Activated effector memory CD4-positive, alpha-beta T cell treated with anti-CD3 and anti-CD28 coated beads, Interleukin-2, amount 50 U/mL, for 16 hours (primary cell): ENCODE measurements at regions not wholly inside any gene's neighbourhood (a gene's known extent, or its start where the extent isn't known, plus 50 kb on each side); places are given as distances from the start of the nearest gene placed in this dataset.

ENCODE experiments used
- DNase-seq: peaks from one replicate; pipeline ENCODE4 v3.0.0-alpha.2; 2020

DNA sequence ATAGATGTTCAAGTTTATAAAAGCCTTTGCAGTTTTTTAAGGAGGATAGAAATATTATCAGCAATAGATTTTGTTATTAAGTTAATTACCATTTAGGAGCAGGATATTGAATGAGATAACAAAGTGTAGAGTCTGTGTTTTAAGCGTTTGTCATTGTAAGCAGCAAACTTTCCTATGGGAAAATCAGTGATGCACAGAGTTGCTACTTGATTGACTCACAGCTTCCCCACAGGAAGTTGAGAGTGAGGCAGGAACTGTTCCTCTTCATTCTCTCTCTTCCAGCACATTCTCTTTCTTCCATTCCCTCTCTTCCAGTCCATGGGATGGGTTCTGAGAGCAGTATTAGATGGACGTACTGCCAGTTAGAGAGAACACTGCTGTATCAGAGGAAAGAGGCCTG is 867.7 kb upstream of the AGA start:
- no peak for DNase-seq

DNA sequence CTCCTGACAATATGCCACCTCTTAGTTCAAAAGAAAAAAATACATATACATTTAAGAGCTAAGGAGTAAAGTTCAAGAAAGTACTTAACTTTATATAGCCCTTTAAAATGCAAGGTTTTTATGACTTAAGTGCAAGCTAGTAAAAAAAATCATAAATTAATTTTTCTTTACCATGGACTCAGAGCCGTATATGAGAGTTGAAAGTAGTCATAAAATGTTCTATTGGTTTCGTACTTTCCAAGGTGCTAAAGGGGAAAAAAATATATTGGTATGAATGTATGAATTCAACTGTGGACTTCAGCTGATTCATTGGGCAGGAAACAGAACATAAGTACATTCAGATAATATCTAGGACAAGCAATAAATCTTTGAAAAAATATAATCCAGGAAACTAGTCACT is 869.8 kb upstream of the AGA start:
- no peak for DNase-seq

DNA sequence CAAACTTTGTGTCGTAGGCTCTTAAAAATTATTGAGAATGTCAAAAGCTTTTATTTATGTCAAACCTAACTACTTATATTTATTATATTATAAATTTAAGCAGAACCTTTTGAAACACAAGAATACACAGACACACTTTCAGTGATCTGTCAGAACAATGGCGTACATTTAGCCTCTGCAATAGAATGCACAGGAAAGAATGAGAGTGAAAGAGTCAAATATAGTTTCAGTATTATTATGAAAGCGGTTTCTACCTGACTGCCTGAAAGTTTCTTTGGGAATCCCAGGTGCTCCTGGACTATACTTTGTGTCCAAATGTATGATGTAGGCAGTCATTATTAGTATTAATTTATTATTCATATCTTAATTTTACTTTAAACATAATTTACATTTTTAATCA is 872.0 kb upstream of the AGA start:
- no peak for DNase-seq

DNA sequence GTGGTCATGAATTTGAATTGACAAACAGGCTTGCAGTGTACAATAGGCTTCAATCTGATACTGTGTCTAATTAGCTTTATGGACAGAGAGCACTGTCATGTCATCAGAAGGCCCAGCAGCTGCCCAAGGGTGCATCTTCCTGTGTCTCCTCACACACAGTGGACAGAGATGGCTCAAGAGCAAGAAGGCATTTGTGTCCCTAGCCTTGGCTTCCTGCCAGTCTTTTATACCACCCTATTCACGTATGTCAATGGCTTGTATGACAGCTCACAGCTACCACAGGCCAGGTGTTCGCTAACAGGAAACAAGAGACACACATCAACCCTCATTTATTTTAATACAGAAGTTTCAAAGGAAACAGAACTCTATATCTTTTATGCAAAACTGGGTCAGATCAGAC is 874.0 kb upstream of the AGA start:
- DNase-seq = no peak

DNA sequence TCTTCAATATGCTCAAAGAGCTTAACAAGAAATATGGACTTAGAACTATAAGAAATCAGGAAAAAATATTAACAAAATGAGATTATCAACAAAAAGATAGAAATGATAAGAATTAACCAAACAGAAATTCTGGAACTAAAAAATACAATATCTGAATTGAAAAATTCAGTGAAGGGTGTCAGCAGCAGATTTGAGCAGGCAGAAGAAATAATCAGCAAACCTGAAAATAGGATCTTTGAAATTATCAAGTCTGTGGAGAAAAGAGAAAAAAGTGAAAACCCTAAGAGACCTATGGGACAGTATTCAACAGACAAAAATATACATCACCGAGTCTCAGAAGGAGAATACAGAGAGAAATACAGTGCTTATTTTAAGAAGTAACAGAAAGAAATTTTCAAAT is 877.8 kb upstream of the AGA start:
- no peak for DNase-seq

DNA sequence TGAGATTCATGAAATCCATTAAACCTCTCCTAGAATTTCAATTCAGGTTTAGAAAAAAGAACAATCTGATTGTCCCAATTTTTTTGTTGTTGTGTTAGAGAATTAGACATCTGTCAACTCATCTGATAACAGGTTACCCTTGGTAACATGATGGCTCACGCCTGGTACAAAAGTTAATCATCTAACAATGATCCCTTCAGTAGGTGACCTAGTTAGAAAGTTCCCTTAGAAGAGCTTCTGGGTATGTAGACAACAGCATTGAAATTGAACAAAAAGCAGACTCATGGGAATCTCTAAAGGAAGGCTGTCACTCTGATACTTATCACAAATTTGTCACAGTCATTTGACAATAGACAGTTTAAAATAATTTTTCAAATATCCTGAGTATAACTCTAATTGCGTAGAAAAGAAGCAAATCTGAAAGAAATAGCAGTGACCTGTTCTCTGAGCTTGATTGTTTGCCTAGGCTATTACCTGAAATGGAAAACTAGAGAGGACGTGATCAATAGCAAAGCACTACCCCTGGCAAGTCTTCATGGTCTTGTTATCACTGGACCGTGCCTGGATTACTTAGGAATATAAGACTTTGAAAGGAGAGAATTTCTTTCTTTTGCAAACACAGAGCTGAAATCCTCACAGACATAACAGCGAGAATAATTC is 880.4 kb upstream of the AGA start:
- DNase-seq = no peak

DNA sequence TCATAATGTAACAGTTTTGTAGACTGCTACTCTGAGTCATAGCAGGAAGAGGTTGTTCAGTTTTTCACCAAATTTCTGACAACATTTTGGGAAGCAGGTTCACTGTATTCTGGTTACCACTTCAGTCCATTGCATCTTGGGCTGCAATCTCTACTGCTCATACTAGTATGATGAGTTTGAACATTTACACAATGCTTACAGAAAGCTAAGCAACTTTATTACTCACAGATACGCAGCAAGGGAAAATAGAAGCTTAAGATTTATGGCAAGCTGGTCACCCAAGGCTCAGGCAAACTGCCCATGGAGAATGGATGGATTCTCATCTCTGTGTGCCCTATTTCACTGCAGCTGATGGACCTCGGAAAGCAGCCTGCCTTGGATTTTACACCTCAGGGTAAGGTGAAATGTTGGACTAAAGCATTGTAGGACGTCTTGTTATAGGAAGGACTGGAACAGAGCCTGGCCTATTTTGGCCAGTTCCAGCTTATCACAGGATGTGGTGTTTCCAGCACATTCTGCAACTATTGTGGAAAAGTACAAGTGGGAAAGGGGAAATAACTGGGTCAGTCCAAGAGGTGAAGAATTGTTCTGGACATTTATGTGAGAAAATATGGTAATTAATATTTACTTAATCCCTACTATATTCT is 887.1 kb upstream of the AGA start:
- DNase-seq = no peak

DNA sequence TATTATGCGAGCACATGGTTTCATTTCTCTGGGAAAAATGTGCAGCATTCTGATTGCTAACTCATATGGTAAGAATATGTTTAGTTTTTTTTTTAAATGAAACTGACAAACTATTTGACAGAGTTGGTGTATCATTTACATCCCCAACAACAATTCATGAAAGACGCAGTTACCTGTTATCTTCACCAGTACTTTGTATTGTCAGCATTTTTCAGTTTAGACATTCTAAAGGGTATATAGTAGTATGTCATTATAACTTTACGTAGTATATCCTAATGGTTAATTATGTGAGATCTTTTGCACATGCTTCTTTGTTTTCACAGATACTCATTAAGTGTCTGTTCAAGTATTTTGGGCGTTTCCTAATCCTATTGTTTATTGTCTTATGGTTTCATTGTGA is 891.1 kb upstream of the AGA start:
- DNase-seq = no peak

DNA sequence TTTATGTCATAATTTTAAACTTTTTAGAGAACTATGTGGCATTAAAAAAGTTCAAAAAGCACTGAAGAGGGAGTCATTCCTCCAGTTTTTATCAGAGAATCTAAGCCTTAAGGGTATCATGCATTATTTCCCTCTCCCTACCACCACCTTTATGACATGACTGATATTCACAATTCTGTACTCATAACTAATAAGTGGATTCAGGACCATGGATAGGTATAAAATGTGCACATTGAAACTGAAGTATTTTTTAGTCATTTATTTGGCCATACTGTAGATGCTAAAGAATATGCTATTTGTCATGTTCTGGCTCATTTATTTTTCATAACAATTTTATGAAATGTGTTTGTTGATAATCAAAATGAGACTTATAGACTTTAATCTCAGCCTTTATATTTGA is 897.5 kb upstream of the AGA start:
- DNase-seq = no peak

DNA sequence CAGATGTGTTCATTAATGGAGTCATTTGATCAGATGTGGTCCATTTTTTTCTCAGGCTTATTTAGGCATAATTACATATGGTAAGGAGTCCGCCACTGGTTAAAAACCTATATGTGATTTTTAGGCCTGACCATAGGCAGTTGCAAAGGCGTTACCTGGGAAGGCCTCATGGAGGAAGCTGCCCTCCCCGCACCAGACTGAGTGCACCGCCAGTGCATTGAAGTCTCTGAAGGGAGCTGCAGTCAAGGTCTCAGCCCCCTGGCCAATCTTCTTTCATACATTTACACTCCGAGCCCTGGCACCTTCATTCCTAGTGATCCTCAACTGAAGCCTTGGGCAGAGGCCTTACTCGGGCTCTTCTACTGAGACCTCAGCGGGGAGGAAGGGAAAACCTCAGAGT is 898.2 kb upstream of the AGA start:
- DNase-seq = no peak

DNA sequence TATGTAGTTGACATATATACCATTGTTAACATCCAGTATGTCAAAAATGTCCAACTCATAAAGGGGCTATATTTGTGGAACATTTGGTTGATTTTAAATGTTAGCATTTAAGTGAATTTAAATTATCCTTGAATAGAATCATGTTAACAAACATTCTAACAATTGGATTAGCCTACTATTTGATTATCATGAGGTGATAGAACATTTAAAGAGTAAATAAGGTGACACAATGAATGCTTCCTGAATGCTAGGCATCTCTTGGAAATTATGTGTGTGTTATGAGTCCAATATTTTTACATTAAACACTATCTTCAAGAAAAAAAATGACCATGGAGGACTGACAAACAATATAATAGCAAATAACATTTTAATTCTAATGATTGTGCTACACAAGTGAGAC is 901.9 kb upstream of the AGA start:
- no peak for DNase-seq

DNA sequence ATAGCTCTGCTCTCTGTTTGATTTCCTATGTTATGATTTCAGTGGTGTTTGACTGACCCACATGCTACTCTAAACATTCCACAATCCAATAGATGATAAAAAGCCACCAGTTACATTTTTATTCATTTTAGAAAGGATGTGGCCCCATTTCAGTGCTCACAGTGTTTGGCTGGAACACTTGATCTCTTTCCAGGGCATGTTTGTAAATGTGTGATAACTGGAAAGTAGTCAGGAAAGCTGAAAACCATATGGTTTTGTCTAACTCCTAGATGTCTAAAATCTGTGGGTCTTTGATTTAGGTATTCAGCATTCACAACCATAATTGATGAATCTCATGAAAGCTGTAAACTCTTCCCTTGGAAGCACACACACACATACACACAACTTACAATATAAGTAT is 904.9 kb upstream of the AGA start:
- DNase-seq = no peak

DNA sequence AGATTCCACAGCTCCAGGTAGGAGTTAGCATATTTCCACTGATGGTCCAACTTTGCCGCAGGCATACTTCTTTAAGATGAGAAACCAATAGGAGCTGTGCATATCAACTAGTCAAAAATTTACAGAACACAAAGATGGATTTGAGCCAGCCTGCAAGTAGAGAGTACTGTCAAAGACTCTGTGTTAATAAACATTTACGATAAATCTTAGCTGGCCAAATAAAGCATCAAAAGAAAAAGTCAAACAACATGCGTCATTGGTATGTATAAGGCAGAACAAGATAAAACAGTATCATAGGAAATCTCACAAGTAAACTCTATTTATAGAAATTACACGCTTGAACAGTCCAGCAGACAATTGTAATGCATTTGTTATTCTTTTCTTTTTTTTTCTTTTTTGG is 907.4 kb upstream of the AGA start:
- DNase-seq = no peak

DNA sequence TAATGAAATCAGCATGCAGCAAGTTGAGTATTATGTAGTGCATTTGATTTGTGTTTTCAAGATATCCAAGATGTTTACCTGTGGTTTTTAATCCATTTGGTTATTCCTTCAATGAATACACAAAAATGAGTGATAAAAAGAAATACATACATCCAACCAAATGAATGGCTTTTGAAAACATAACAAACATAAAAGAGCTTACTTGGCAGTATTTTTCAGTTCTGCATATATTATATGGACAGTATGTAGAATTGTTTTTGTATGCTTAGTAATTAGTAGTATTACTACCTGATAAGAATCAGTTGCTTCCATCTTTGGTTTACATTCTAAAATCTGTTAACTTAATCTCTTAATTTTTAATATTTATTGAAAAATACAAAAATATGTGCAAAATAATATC is 908.9 kb upstream of the AGA start:
- no peak for DNase-seq

DNA sequence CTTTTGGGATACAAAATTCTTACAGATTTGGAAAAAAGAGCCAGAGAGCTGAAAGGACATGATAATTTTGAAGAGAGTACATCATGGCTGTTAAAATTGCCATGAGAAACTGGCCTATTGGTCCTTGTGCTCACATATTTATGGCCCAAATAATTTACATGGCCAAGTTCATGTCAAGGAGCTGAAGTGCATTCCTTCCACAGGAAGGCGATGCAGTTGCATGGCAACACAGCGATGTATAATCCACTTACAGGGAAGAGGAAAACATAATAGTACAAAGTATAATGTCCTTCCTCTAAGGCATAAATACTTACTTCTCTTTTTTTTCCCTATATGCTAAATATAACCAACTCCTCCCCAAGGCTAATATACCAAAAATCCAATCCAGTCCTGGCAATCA is 914.5 kb upstream of the AGA start:
- DNase-seq = no peak

DNA sequence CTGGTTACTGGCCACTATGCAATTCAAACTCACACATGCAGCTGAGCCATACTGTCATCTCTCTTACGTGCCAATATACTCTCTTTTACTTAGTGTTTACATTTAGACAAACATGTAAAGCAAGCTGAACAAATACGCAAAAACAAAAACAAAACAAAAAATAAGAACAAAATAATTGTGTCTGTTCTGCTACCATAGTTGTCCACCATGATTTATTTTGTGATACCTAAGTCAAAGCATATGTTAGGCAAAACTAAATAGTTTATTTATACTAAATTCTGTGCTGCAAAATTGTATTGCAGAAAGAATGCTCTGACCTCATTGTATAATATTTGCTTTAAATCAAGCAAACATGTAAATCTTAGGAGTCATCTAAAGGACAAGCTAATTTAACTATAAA is 943.2 kb upstream of the AGA start:
- no peak for DNase-seq

DNA sequence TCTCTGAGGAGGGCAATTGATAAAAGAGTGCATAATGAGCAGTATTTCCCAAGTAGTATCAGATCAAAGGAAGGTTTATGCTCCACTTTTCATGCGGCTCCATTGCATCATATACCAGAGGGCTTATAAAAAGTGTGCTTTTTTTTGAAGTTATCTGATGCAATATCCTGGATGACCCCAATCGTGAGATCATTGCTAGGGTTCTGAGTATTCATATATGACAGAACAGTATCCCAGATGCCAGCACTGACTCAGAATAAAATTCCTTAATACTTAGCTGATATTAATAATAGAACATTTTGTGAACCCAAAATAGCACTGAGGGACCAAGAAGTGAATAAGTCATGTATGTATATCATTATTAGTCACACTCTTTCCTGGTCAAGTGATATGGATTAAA is 945.5 kb upstream of the AGA start:
- DNase-seq = no peak

DNA sequence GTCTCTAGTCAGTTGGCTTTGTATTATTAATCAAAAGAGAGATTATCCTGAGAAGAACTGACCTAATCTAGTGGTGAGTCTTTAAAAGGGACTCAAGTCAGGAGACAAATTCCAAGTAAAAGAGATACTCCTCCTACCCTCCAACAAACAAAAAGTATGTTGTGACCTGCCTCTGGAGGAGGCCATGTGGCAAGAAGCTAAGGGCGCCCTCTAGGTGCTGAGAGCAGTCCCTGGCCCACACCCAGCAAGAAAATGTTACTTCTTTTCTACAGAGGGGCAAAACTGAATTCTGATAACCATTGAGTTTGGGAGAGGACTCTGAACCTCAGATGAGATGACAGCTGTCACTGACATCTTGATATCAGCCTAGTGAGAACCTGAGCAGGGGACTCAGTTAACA is 953.6 kb upstream of the AGA start:
- no peak for DNase-seq

DNA sequence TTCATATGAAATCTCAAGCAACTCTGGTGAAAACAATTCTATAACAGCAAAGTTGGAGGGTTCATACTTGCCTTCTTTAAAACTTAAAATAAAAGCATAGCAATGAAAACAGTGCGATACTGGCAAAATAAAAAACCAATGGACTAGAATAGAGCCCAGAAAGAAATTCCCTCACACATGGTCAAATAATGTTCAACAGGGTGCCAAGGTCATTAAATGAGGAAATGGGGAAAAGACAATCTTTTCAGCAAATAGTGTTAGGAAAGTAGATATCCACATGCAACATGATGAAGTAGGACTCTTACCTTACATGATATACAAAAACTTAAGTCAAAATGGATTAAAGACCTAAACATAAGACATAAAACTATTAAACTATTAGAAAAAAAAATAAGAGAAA is 970.2 kb upstream of the AGA start:
- no peak for DNase-seq

DNA sequence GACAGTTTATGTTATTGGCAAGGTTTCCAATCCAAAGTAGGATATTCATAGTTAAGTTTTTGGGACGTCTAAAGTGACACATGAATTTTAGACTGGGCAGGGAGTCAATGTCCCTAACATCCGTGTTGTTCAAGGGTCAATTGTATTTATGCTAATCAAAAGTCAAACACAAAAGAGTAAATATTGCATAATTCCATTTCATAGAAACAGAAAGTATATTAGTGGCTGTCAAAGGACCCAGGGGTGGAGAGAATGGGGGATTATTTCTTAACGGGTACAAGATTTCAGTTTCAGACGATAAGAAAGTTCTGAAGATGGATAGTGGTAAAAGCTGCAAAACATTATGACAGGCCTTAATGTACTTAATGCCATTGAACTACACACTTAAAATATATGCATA is 971.8 kb upstream of the AGA start:
- no peak for DNase-seq

DNA sequence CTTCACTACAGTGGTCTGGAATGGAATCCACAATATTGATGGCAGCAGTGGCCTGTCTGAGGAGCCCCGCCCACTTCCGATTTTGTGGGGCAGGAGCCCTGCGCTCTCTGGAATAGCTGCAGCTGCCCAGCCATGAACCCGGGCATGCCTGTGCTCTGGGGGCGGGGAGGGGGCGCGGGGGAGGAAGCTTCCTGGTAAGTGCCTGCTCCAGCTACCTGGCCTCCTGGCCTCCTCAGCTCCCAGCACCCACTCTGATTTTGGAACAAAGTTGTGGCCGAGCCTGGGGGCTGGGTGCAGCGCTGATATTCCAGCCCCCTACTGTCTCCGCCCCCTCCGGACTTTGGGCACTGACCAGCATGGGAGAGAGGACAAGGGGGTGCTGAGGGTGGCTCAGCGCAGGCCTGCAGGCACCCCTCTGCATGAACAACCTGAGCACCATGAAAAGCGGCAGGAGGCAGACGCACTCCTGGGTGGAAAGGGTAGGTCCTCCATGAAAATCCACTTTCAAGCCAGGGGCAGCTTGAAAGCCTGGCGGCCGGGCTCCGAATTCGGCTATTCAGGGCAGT is 972.7 kb upstream of the AGA start:
- no peak for DNase-seq

DNA sequence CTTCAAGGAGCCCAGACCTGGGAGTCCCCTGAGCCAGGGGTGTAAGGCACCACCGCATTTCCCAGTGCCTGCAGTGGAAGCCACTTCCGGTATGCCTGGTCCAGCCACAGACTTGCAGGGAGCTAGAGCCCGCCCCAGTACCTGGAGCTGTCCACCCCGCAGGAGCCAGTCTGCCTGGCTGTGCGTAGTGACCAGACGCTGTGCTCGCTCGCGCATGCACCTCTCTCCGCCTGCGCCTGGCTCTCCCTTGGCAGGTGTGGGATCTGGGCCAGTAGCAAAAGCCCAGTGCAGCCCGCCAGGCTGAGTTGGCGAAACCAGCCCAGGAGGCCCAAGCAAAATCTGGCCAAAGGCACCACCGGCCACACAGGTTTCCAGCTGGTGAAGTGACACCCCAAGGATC is 973.7 kb upstream of the AGA start:
- no peak for DNase-seq

DNA sequence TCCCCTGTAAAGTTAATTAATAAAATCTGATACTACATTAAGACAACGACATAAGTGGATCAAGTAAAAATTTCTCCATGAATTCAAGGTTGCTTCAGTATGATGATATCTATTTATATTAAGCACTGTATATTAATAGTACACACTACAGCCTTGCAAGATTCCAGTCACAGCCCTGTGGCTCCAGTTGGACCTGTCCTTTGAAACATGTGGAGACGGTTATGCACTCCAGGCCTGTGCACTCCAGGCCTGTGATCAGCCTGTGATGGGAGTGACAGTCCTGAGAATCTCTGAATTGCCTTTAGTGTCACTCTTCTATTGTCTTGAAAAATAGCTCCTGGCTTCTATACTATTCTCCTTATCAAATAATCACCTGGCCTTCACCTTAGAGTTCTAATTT is 981.1 kb upstream of the AGA start:
- DNase-seq = no peak

DNA sequence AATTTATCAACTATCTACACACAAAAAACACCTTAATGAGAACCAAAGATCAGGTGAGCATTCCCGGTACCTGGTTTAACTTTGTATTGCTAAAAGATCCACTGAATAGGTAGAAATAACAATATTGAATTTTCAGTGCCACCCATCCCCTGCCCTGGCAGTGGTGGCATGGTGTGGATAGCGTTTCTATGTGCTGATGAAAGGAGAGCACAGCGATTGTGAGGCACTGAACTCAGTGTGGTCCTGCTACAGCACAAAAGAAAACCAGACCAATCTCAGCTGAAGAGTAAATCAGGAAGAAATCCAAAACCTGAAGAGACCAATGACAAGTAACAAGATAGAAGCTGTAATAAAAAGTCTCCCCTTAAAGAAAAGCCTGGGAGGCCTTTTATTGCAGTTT is 984.6 kb upstream of the AGA start:
- no peak for DNase-seq

DNA sequence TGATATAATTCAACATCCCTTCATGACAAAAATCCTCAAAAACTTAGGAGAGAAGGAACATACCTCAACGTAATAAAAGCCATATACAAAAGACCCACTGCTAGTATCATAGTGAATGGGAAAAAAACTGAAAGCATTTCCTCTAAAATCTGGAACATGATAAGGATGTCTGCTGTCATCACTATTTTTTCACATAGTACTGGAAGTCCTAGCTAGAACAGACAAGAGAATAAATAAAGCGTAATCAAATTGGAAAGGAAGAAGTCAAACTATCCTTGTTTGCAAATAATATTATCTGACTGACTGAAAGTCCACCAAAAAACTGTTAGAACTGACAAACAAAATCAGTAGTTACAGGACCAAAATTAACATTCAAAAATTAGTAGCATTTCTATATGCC is 985.4 kb upstream of the AGA start:
- DNase-seq = no peak
